NCI-H748 (cell line): ENCODE measurements at regions not wholly inside any gene's neighbourhood (a gene's known extent, or its start where the extent isn't known, plus 50 kb on each side); places are given as distances from the start of the nearest gene placed in this dataset.
"Not testable (repeated sequence)": the region's sequence is repeated elsewhere in the genome, so short reads cannot be mapped to it uniquely, and the experiment has no call there.

ENCODE experiments used
- DNase-seq: peaks from one replicate; lab custom pipeline; 2025; ENCODE audit not compliant: unreplicated experiment; lab: John Stamatoyannopoulos, UW

- DNase-seq: no peak
Measured at GRCh38 chr9:3773362-3774060, 247.7 kb upstream of the RFX3 start.

GRCh38 chr9:3769646-3770045 is 243.8 kb upstream of the RFX3 start:
- DNase-seq: no peak

- no peak for DNase-seq
Measured at GRCh38 chr9:3768712-3769457, 243.1 kb upstream of the RFX3 start.

GRCh38 chr9:3768286-3768685 is 242.5 kb upstream of the RFX3 start:
- no peak for DNase-seq

- no peak for DNase-seq
Measured at GRCh38 chr9:3762076-3762475, 236.3 kb upstream of the RFX3 start.

GRCh38 chr9:3760031-3760430 is 234.2 kb upstream of the RFX3 start:
- peak; percentile 41 for DNase-seq

GRCh38 chr9:3758816-3759576 is 233.2 kb upstream of the RFX3 start:
- DNase-seq: no peak

- no peak for DNase-seq
Measured at GRCh38 chr9:3756071-3756470, 230.3 kb upstream of the RFX3 start.

- no peak for DNase-seq
Measured at GRCh38 chr9:3751125-3751758, 225.4 kb upstream of the RFX3 start.

GRCh38 chr9:3750321-3750720 is 224.5 kb upstream of the RFX3 start:
- DNase-seq: no peak

- DNase-seq: no peak
Measured at GRCh38 chr9:3746296-3747275, 220.8 kb upstream of the RFX3 start.

- no peak for DNase-seq
Measured at GRCh38 chr9:3743901-3744413, 218.2 kb upstream of the RFX3 start.

GRCh38 chr9:3742586-3742985 is 216.8 kb upstream of the RFX3 start:
- no peak for DNase-seq

GRCh38 chr9:3741729-3742128 is 215.9 kb upstream of the RFX3 start:
- DNase-seq: no peak

GRCh38 chr9:3740690-3741419 is 215.1 kb upstream of the RFX3 start:
- no peak for DNase-seq

GRCh38 chr9:3736161-3736560 is 210.4 kb upstream of the RFX3 start:
- no peak for DNase-seq

- no peak for DNase-seq
Measured at GRCh38 chr9:3735251-3735650, 209.4 kb upstream of the RFX3 start.

- not testable (repeated sequence) for DNase-seq
Measured at GRCh38 chr9:3733527-3734262, 207.9 kb upstream of the RFX3 start.

- no peak for DNase-seq
Measured at GRCh38 chr9:3733039-3733408, 207.2 kb upstream of the RFX3 start.
